HL-60 (cell line): ENCODE measurements at regions not wholly inside any gene's neighbourhood (a gene's known extent, or its start where the extent isn't known, plus 50 kb on each side); places are given as distances from the start of the nearest gene placed in this dataset.

ENCODE experiments used
- GABPA ChIP-seq: IDR thresholded peaks from 2 replicates; pipeline ENCODE4 v1.6.1; 2012; ENCODE audit warnings: low read depth
- TF ChIP-seq, protein P1 (sequence below): IDR thresholded peaks from one replicate; pipeline ENCODE4 v1.5.1; 2011; ENCODE audit warnings: low read length, control low read depth, inconsistent platforms; ENCODE audit not compliant: insufficient read depth
- TF ChIP-seq, protein P2 (sequence below): IDR thresholded peaks from 2 replicates; pipeline ENCODE4 v1.6.1; 2012; ENCODE audit warnings: low read depth; ENCODE audit not compliant: insufficient replicate concordance

DNA sequence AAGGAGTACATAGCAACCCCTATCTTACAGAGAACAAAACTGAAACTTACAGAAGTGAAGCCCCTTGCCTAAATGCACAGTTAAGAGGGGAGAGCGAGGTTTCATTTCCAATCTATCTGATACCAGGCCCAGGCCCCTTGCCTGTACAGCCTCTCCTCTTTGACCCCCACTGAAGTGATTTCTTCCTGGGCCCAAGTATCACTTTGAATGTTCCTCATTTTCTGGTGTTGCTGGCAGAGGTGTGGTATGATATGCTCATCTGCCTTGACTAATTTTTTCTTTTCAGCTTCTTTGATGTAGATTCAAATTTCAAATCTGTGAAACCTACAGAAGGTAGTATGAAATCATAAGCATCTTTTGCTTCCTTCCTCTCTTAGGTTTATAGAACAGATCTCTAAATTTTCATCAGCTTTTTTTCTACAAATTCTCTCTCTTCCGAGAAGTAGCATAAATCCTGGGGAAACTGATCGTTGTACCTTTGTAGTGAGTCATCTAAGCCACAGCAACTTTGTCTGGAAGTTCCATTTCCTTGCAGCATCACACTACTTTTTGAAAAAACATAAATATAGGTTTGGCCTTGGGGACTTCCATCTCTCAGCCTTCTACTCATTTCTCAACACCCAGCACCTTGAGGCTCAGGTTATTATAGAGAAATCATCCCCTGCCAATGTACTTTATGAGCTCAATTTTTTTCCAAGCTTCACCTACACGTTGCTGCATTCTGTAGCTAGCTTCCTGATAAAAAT lies 402.4 kb upstream of the PTGER4 start:
- TF ChIP-seq, protein P1, sequence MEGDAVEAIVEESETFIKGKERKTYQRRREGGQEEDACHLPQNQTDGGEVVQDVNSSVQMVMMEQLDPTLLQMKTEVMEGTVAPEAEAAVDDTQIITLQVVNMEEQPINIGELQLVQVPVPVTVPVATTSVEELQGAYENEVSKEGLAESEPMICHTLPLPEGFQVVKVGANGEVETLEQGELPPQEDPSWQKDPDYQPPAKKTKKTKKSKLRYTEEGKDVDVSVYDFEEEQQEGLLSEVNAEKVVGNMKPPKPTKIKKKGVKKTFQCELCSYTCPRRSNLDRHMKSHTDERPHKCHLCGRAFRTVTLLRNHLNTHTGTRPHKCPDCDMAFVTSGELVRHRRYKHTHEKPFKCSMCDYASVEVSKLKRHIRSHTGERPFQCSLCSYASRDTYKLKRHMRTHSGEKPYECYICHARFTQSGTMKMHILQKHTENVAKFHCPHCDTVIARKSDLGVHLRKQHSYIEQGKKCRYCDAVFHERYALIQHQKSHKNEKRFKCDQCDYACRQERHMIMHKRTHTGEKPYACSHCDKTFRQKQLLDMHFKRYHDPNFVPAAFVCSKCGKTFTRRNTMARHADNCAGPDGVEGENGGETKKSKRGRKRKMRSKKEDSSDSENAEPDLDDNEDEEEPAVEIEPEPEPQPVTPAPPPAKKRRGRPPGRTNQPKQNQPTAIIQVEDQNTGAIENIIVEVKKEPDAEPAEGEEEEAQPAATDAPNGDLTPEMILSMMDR, result no peak
- TF ChIP-seq GABPA, result no peak
- TF ChIP-seq, protein P2, sequence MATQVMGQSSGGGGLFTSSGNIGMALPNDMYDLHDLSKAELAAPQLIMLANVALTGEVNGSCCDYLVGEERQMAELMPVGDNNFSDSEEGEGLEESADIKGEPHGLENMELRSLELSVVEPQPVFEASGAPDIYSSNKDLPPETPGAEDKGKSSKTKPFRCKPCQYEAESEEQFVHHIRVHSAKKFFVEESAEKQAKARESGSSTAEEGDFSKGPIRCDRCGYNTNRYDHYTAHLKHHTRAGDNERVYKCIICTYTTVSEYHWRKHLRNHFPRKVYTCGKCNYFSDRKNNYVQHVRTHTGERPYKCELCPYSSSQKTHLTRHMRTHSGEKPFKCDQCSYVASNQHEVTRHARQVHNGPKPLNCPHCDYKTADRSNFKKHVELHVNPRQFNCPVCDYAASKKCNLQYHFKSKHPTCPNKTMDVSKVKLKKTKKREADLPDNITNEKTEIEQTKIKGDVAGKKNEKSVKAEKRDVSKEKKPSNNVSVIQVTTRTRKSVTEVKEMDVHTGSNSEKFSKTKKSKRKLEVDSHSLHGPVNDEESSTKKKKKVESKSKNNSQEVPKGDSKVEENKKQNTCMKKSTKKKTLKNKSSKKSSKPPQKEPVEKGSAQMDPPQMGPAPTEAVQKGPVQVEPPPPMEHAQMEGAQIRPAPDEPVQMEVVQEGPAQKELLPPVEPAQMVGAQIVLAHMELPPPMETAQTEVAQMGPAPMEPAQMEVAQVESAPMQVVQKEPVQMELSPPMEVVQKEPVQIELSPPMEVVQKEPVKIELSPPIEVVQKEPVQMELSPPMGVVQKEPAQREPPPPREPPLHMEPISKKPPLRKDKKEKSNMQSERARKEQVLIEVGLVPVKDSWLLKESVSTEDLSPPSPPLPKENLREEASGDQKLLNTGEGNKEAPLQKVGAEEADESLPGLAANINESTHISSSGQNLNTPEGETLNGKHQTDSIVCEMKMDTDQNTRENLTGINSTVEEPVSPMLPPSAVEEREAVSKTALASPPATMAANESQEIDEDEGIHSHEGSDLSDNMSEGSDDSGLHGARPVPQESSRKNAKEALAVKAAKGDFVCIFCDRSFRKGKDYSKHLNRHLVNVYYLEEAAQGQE, result no peak
